ENCODE measurements at regions not wholly inside any gene's neighbourhood (a gene's known extent, or its start where the extent isn't known, plus 50 kb on each side); places are given as distances from the start of the nearest gene placed in this dataset.
"Not testable (repeated sequence)": the region's sequence is repeated elsewhere in the genome, so short reads cannot be mapped to it uniquely, and the experiment has no call there.

GRCh38 chr4:117704721-117705120 lies 329.6 kb upstream of the NDST3 start:
- no peak overlapping the region for H3K27ac ChIP-seq
- no peak for TF ChIP-seq CTCF (conservative IDR thresholded peaks at IDR 0.05)

- no peak for TF ChIP-seq CTCF (conservative IDR thresholded peaks at IDR 0.05)
- no peak overlapping the region for H3K27ac ChIP-seq
These were observed 293.6 kb upstream of the NDST3 start for GRCh38 chr4:117740736-117741135.

GRCh38 chr4:117745379-117745778 lies 288.9 kb upstream of the NDST3 start:
- H3K27ac ChIP-seq: not testable (repeated sequence)

- no peak overlapping the region for H3K27ac ChIP-seq
- no peak for TF ChIP-seq CTCF (conservative IDR thresholded peaks at IDR 0.05)
These were observed 278.8 kb upstream of the NDST3 start for GRCh38 chr4:117755438-117755837.

GRCh38 chr4:117768610-117769009 lies 265.7 kb upstream of the NDST3 start:
- no peak for TF ChIP-seq CTCF (conservative IDR thresholded peaks at IDR 0.05)
- no peak overlapping the region for H3K27ac ChIP-seq

GRCh38 chr4:117770269-117771102 lies 263.8 kb upstream of the NDST3 start:
- TF ChIP-seq CTCF (conservative IDR thresholded peaks at IDR 0.05): no peak
- no peak overlapping the region for H3K27ac ChIP-seq

- TF ChIP-seq CTCF (conservative IDR thresholded peaks at IDR 0.05): no peak
- no peak overlapping the region for H3K27ac ChIP-seq
These were observed 262.5 kb upstream of the NDST3 start for GRCh38 chr4:117771647-117772337.
